Ovary (tissue), 7 donors: ENCODE measurements at regions not wholly inside any gene's neighbourhood (a gene's known extent, or its start where the extent isn't known, plus 50 kb on each side); places are given as distances from the start of the nearest gene placed in this dataset.
"Not testable (repeated sequence)": the region's sequence is repeated elsewhere in the genome, so short reads cannot be mapped to it uniquely, and the experiment has no call there.

Experiments used
- DNase-seq, 5 donors: peaks; one replicate each; pipeline ENCODE4 v3.0.0-alpha.2; 2019 to 2020
- H3K27ac ChIP-seq, 2 donors: fragments of 200-600 bp; one replicate each; pipeline versions ENCODE4 v1.5.1 to v1.8.0; 2019 to 2022
- H3K27me3 ChIP-seq: fragments of 200-600 bp; one replicate; pipeline ENCODE4 v1.8.0; 2022
- H3K36me3 ChIP-seq: fragments of 200-600 bp; sonication (generic); one replicate; pipeline ENCODE4 v1.5.1; 2019
- H3K4me1 ChIP-seq: one replicate; pipeline ENCODE4 v1.8.1; 2013; ENCODE audit warnings: mild to moderate bottlenecking, moderate library complexity; ENCODE audit not compliant: insufficient read depth
- H3K4me3 ChIP-seq: fragments of 200-600 bp; sonication (generic); one replicate; pipeline ENCODE4 v1.5.1; 2017
- H3K9me3 ChIP-seq, 2 donors: fragments of 200-600 bp in 1 of 2; sonication (generic) in 1 of 2; one replicate each; pipeline versions ENCODE4 v1.5.1 to v1.8.1; 2013 to 2019; ENCODE audit warnings: mild to moderate bottlenecking in 1 of 2, moderate library complexity in 1 of 2
- EP300 ChIP-seq: sonication (generic); formaldehyde crosslinking; IDR thresholded peaks from one replicate; pipeline ENCODE4 v1.6.1; 2017; ENCODE audit warnings: antibody characterized with exemption
- POLR2A ChIP-seq: fragments of 450-650 bp; IDR thresholded peaks from one replicate; pipeline ENCODE4 v1.6.1; 2017; ENCODE audit warnings: antibody characterized with exemption, mild to moderate bottlenecking, moderate library complexity
- WGBS, 3 donors: extraction: QIAGEN DNeasy Blood & Tissue Kit in 1 of 3; methylation state at CpG; one replicate each; pipeline versions ENCODE4 v1.1.5 to v1.1.7; 2013 to 2017; 5-methylcytosine and 5-hydroxymethylcytosine counted together
- intact Hi-C, 4 donors: fragments of 100-400 bp; cut with DNase I; formaldehyde crosslinking; loops; one replicate each; pipeline versions ENCODE4 v1.11.0 to v1.15.1; 2022 to 2023
- TF ChIP-seq, protein P1 (sequence below), 3 donors: fragments of 450-650 bp in 2 of 3; fragments of 200-600 bp in 1 of 3; IDR thresholded peaks; one replicate each; pipeline versions ENCODE4 v1.5.1 to v1.8.0; 2016 to 2022; ENCODE audit warnings: antibody characterized with exemption in 3 of 3, mild to moderate bottlenecking in 1 of 3
- donor health status: DM: no; HTN: no; CAD: no; lungs with moderate emphysema.
- donor health status: DM: no; HTN: no; CAD: no.
- donor health status: Bipolar disorder and iron deficiency.
- donor health status: DM: no; HTN: no; CAD: no.
- donor health status: DM: yes; HTN: yes; CAD: no.

DNA sequence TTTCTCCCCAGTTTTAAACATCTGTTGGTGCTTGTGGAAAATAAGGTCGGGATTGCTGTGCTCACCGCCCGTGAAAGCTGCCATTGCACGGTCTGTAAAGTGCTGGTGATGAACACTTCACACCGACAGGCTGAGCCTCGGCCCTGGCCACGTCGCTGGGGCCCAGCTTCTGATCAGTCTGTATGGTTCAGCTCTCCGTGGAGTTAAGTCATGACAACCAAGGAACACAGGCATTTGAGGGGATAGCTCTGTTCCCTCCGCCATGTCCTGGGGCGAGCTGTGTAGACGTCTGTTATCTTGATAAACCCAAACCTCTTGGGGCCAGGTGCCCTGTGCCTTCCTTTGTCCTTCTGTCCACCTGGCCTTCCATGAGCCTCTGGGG, 110.6 kb downstream of the METRNL start:
- Histone ChIP-seq H3K36me3 (no peaks in the 10 kb centered on the region), H3K27ac (peak overlapping the region; percentile 25 to 78), H3K27me3 (no peaks in the 10 kb centered on the region), H3K4me3 (no peak overlapping the region), H3K9me3 (no peaks in the 10 kb centered on the region), H3K4me1 (peaks cover 23% of the 10 kb centered on the region)
- DNase-seq = no peak
- no peak for TF ChIP-seq EP300
- TF ChIP-seq, protein P1, sequence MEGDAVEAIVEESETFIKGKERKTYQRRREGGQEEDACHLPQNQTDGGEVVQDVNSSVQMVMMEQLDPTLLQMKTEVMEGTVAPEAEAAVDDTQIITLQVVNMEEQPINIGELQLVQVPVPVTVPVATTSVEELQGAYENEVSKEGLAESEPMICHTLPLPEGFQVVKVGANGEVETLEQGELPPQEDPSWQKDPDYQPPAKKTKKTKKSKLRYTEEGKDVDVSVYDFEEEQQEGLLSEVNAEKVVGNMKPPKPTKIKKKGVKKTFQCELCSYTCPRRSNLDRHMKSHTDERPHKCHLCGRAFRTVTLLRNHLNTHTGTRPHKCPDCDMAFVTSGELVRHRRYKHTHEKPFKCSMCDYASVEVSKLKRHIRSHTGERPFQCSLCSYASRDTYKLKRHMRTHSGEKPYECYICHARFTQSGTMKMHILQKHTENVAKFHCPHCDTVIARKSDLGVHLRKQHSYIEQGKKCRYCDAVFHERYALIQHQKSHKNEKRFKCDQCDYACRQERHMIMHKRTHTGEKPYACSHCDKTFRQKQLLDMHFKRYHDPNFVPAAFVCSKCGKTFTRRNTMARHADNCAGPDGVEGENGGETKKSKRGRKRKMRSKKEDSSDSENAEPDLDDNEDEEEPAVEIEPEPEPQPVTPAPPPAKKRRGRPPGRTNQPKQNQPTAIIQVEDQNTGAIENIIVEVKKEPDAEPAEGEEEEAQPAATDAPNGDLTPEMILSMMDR (IDR thresholded peaks at IDR 0.05) = no peak
- TF ChIP-seq POLR2A = no peak
- intact Hi-C loops = no loop called here
- 23 to 41% (median 27%) methylated on average over 12 of the region's 12 CpGs for whole genome bisulfite sequencing, 3 donors

DNA sequence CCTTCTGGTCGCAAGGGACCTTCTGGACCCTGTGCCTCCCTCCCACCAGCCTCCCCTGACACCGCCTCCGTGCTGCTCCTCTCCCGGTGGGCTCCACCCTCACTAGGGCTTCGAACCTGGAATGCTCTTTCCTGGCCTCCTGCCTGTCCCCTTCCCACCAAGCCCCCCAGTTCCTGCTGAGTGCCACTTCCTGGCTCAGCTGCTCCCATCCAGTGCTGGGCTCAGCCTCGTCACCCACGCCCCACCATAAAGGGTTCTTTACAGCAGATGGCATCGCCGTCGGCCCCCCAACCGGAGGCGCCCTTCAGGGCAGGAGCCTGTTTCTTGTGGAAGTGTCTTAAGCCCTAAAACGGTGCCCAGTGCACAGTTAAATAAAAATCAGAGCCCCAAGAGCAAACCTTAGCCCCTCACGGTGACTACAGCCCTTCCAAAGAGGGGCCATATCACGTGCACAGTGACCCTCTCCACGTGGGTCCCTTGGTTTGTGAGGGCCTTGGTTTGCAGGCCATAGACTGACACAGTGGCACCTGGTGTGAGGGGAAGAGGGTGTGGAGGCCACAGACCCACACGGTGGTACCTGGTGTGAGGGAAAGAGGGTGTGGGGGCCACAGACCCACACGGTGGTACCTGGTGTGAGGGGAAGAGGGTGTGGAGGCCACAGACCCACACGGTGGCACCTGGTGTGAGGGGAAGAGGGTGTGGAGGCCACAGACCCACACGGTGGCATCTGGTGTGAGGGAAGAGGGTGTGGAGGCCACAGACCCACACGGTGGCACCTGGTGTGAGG, 111.4 kb downstream of the METRNL start:
- peak; percentile 12 to 40 (median 25) for DNase-seq
- peaks cover 31% of the 10 kb centered on the region for H3K4me1 ChIP-seq
- no peaks in the 10 kb centered on the region for H3K9me3 ChIP-seq
- WGBS, 3 donors = 80 to 87% (median 84%) methylated on average over 21 of the region's 21 CpGs
- H3K4me3 ChIP-seq = no peak overlapping the region
- no peaks in the 10 kb centered on the region for H3K27me3 ChIP-seq
- intact Hi-C loops = no loop called here
- H3K36me3 ChIP-seq = no peaks in the 10 kb centered on the region
- H3K27ac ChIP-seq = peak overlapping the region; percentile 25 to 78
- TF ChIP-seq EP300 = no peak
- TF ChIP-seq POLR2A = no peak
- TF ChIP-seq, protein P1 (IDR thresholded peaks at IDR 0.05) = no peak

DNA sequence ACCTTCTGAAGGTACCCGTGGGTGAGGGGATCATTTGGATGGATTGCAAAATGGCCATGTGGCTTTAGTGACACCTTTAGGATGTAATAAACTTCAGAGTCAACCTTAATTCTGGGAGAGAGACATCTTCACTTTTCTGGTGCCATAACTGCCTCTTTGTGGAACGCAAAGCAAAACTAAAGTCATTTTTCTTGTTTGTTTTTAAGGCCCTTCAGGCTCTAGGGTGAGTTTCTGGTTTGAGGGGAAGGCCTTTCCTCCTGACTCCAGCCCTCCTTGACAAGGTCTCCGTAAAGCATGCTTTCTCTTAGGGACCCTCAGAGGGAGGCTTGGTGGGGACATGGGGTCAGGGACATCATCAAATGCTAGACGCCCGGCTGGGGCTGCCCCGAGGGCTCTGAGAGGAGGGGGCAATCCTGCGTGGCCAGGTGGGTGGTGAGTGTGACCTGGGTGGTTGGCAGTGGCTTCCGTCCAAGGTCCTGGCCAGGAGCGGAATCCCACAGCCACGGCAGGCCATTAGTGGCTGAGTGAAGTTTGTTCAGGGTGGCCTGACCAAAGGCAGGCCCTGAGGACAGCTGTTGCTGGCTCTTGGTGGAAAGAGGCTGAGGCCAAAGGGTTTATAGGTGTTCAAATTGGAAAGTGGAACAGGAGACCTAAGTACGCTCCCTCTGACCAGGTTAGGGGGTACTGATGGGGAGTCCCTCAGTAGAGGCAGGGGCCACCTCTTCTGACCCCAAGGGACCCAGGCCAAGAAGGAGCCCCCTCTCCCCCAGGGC, 112.2 kb downstream of the METRNL start:
- peak; percentile 8 to 39 (median 30) for DNase-seq
- no peaks in the 10 kb centered on the region for H3K9me3 ChIP-seq
- no peaks in the 10 kb centered on the region for H3K36me3 ChIP-seq
- intact Hi-C loops = no loop called here
- no peak overlapping the region for H3K27ac ChIP-seq
- no peak for TF ChIP-seq EP300
- H3K4me3 ChIP-seq = no peak overlapping the region
- 87 to 92% (median 88%) methylated on average over 11 of the region's 11 CpGs for WGBS, 3 donors
- peaks cover 35% of the 10 kb centered on the region for H3K4me1 ChIP-seq
- no peaks in the 10 kb centered on the region for H3K27me3 ChIP-seq

DNA sequence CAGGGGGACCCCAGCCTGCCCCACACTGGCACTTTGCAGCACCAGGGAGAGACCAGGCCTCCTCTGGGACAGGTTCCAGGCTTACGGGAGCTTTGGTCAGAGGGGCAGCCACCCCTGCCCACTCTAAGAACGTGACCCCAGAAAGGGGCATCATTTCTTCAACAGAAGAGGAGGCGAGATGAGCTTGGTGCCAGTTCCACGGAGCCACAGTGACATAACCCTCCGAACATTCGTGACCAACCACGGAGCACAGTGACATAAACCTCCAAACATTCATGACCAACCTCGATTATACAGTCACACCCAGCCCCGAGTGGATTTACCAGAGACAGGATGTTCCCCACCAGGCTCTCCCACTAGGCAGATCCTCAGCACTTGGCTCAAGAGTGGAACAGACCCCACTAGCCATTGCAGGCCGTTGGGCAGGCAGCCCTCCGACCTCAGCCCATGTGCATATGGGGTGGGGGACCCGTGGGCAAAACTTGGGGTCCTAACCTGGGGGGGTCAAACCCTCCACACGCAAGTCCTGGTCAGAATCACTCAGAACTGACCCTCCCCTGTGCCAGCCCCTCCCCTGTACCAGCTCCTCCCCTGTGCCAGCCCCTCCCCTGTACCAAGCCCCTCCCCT, 112.9 kb downstream of the METRNL start:
- WGBS, 3 donors = 70 to 76% (median 73%) methylated on average over 13 of the region's 13 CpGs
- no peaks in the 10 kb centered on the region for H3K9me3 ChIP-seq
- peak; percentile 10 to 38 (median 25) for DNase-seq
- TF ChIP-seq EP300 = no peak
- TF ChIP-seq POLR2A = no peak
- TF ChIP-seq, protein P1 (IDR thresholded peaks at IDR 0.05) = no peak
- H3K4me3 ChIP-seq = no peak overlapping the region
- H3K27ac ChIP-seq = no peak overlapping the region
- H3K36me3 ChIP-seq = no peaks in the 10 kb centered on the region
- H3K4me1 ChIP-seq = peaks cover 35% of the 10 kb centered on the region
- H3K27me3 ChIP-seq = no peaks in the 10 kb centered on the region
- intact Hi-C loops = no loop called here

DNA sequence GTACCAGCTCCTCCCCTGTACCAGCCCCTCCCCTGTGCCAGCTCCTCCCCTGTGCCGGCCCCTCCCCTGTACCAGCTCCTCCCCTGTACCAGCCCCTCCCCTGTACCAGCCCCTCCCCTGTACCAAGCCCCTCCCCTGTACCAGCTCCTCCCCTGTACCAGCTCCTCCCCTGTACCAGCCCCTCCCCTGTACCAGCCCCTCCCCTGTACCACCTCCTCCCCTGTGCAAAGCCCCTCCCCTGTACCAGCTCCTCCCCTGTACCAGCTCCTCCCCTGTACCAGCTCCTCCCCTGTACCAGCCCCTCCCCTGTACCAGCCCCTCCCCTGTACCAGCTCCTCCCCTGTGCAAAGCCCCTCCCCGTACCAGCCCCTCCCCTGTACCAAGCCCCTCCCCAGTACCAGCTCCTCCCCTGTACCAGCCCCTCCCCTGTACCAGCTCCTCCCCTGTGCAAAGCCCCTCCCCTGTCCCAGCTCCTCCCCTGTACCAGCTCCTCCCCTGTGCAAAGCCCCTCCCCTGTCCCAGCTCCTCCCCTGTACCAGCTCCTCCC, 113.5 kb downstream of the METRNL start:
- 54% methylated on average over 2 of the region's 2 CpGs; no CpG with 5 or more reads in 2 of the 3 donors for WGBS, 3 donors
- peaks cover 35% of the 10 kb centered on the region for H3K4me1 ChIP-seq
- intact Hi-C loops, H3K27me3 ChIP-seq, H3K9me3 ChIP-seq, H3K36me3 ChIP-seq, H3K27ac ChIP-seq, H3K4me3 ChIP-seq: not testable (repeated sequence)
- DNase-seq = peak in 3 of 5 donors; percentile 15 to 28 (median 18)
